ENCODE measurements at regions not wholly inside any gene's neighbourhood (a gene's known extent, or its start where the extent isn't known, plus 50 kb on each side); places are given as distances from the start of the nearest gene placed in this dataset.
"Not testable (repeated sequence)": the region's sequence is repeated elsewhere in the genome, so short reads cannot be mapped to it uniquely, and the experiment has no call there.

DNA sequence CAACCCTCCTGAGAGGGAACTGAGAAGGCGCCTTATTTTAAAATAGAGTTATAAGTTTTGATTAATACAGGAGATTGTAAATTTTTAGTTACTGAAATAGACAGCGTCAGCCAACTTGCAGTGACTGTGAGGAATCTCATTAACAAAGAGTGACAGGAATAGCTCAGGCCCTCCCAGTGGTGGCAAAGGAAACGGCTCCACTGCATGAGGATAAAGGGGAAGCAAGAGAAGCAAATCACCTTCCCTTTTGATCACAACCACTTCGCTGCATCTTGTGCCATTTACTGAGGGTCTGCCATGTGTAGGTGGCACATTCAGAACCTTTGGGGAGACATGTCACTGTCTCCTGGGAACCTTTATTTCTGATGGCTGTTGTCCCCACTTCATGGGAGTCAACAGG lies 612.4 kb upstream of the RAB6C start:
- DNase-seq = no peak

DNA sequence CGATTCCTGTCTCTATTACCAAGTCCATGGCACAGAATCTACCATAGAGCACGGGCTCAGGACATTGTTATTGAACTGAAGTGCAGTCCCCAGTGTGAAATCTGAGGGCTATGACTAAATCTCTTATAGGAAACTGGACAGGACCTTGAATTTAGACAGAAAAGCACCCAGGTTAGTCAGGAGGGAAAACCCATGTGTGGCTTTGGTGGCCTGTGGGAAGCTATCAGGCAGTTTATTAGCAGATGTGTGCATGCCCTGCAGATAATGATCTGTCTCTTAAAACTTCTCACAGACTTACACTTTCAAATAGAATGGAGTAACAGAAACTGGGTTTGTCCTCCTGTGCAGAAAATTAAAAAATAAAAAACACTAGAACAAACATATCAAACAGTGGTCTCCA lies 610.0 kb upstream of the RAB6C start:
- DNase-seq = no peak

DNA sequence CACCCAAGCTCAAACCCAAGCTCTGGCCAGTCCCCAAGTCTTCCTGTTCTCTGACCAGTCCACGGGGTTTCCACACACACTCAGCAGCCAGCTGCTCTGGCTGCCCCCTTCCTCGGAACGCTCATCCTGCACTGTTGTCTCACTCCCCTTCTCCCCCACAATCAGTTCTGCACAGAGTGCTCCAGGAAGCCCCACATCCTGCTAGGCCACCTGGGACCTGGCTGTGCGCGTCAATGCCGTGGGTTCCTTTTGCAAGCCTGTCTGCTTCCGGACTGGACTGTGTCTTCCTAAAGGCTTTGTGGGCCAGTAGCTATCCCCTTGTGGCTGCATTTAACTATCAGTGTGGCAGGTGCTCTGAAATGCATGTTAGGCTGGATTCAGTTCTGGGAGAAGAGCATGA lies 605.0 kb upstream of the RAB6C start:
- no peak for DNase-seq

DNA sequence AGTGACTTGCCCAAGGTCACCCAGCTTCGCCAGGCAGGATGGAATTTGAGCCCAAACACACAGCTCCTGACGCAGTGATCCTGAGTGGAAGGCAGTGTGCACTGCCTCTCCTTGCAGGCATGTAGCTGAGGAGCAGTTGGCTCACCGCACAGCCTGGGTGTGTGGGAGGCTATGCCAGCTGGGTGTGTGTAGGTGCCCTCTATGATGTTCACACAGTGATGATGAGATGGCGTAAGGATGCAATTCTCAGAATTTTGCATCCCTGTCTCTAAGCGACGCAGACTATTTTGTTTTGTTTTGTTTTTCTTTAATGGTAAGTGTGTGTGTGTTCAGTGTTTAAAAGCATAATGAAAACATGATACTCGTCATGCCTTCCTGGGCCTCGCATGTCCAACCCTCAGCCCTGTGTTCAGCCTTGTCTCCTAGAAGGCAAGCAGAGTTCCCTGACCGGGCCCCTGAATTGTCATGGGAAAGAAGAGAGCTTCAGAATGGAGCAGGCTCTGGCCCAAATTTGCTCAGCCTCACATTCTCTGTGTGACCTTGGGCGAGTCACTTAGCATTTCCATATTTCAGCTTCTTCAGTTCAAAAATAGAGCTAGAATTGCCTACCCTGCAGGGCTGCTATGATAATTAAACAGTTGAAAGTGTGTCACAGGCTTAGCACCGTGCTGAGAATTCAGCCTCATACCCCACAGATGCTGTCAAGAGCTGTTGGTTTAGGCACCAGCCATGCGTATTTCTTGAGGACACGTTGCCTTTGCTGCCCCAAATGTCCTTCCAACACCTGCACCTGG lies 603.6 kb upstream of the RAB6C start:
- no peak for DNase-seq

DNA sequence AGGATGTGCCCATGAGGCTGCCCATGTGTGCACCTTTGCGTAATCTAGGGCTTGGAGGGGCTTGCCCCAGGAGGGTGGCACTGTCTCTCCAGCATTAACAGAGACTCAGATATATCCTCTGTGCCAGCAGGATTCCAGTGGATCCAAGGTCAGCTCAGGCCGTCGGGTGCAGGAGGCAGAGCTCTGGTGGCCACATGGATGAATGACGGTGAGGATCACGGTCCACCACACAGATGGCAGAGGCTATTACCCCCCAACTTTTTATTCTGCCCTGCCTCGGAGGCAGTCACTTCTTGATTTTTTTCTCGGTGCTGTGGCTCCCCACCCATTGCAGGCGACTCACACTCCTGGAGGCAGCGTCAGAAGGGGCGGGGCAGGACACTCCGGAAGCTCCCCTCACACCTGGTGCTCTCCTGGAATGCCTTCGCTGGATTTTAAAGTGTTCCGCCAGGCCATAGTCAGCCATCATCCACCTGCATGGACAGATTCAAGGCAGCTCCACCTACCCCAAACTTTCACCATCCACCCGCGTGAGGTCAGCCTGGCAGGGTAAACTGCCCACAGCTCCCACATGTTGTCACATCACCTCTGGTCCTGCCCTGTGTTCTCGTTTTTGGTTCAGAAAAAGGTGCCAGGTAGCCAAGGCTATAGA lies 602.9 kb upstream of the RAB6C start:
- DNase-seq = no peak

DNA sequence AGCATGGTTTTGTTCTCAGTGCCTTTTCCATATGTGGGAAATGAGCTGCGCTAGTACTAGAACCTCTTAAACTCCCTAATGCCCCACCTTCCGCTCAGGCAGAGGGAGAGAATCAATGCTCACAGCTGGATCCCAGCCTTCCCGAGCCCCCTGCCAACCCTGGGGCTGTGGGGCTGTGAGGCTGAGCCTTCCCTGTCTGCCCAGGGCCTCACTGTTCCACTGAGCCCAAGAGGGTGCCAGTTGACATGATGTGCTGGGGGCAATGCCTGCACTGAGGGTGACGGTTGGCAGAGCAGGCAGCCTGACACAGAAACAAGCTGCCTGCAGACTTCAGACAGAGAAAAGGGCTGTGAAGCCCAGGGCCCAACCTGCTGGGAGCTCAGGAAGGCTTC lies 602.4 kb upstream of the RAB6C start:
- no peak for DNase-seq

DNA sequence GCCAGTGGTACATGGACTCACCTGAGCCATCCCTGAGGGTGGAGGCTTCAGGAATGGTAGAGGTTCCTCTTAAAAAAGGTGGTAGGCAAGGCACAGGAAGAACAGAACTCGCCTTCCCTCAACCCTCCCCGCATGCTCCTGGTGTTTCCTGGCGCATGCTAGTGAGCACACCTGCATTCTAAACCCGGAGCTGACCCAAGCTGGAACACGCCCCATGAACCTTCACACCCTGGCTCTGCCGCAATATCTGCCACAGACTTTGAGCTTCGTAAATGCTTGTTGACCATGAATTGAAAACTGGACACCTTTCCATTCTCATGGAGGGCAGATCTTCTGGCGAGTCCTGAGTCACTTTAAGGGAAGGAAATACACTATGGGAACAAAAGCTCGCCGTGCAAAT lies 601.3 kb upstream of the RAB6C start:
- DNase-seq = no peak

DNA sequence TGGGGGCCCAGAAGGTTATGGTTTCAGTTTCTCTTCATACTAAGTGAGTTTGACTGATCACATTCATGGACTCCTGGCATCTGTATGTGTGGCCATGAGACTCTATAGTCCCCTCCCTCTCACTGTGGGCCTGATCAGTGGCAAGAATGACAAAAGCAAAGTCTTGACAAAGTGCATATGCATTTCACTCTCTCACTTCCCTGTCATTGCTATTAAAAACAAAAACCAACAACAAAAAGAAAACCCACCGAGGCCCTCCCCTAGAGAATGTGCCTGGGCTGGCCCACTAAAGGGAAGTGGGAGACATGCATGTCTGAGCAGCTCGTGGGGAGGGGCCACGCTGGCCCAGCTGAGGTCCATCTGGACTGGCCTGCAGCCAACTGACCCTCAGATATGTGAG lies 600.1 kb upstream of the RAB6C start:
- DNase-seq = no peak

DNA sequence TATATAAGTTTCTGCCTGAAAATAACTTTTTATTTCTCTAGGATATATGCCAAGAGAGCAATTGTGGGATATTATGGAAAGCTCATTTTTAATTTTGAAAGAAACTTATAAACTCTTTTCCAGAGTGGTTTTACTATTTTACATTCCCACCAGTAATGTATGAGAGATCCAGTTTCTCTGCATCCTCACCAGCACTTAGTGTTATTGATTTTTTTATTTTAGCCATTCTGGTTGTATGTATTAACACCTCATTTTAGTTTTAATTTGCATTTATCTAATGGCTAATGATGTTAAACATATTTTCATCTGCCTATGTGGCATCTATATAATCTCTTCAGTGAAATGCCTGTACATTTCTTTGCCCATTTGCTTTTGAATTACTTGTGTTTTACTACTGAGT lies 597.7 kb upstream of the RAB6C start:
- DNase-seq = no peak

DNA sequence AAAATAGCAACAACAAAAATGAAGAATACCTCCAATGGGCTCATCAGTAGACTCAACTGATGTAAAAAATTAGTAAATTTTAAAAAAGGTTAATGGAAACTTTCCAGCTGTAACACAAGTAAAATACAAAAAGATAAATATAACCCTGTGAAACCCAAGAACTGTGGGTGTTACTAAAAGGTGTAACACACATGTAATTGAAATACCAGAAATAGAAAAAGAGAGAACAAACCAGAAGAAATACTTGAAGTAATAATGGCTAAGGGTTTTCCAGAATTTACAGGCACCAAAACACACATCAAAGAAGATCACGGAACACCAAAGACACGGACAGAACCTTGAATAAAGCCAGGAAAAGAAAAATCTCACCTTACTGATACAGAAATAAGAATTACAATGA lies 590.6 kb upstream of the RAB6C start:
- no peak for DNase-seq

DNA sequence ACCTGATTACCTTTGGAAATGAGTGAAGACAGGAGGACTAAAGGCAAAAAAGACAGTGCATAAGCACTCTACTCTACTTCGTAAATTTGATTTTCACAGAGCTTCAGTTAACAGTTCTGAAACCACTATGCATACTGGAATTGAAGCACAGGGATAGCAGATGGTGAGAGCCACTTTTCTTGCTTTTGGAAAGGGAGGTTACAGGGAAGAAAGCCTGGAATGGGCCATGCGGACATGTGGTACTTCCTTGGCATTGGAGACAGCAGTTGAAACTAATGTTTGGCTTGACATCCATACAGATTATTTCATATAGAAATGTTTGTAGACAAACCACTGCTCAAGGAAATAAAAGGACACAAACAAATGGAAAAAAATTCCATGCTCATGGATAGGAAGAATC lies 585.6 kb upstream of the RAB6C start:
- no peak for DNase-seq

DNA sequence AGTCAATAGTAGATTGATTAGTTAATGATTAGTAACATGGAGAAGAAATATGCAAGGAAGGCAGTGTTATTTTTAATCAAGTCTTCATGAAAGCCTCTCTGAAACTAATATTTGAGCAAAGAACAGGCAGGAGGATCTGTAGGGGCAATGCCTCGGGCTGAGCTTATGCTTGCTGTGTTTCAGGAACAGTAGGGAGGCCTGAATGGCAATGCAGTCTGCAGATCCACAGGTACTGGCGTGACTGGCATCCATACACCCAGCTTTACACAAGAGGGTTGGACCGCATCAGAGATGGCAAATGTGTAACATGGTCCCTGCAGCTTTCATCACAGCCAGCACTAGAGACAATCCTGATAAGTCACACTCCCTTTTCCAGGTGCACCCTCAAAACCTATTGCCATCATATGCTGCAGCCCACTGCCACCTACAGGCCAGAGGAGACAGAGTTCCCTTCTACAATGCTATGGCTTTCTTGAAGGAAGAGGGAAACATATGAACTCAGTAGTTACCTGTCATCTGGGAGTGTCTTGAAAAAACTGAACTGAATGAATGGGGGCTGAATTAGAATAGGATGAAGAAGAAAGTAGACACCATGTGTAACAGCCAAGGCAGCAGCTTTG lies 582.4 kb upstream of the RAB6C start:
- DNase-seq = no peak

DNA sequence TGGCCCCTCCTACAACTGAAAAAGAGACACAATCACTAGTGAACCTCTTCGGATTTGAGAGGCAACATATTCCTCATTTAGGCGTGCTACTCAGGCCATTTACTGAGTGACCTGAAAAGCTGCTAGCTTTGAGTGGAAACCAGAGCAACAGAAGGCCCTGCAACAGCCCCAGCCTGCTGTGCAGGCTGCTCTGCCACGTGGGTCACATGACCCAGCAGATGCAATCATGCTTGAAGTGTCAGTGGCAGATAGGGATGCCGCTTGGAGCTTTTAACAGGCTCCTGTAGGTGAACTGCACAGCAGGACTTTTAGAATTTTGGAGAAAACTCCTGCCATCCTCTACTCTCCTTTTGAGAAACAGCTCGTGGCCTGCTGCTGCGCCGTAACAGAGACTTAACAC lies 578.6 kb upstream of the RAB6C start:
- no peak for DNase-seq

DNA sequence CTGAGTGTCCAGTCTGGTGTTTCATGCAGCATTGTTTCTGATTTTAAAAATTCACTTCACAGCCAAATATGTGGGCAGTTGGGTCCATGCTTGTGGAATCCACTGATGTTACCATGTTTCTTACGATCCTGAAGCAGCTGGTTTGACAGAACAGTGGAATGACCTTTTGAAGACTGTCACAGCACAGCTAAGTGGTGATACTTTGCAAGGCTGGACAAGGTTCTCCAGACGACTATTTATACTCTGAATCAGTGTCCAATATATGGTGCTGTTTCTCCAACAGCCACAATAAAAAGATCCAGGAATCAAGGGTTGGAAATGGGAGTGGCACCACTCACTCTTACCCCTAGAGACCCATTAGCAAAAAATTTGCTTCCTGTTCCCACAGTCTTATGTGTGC lies 577.4 kb upstream of the RAB6C start:
- DNase-seq = no peak

DNA sequence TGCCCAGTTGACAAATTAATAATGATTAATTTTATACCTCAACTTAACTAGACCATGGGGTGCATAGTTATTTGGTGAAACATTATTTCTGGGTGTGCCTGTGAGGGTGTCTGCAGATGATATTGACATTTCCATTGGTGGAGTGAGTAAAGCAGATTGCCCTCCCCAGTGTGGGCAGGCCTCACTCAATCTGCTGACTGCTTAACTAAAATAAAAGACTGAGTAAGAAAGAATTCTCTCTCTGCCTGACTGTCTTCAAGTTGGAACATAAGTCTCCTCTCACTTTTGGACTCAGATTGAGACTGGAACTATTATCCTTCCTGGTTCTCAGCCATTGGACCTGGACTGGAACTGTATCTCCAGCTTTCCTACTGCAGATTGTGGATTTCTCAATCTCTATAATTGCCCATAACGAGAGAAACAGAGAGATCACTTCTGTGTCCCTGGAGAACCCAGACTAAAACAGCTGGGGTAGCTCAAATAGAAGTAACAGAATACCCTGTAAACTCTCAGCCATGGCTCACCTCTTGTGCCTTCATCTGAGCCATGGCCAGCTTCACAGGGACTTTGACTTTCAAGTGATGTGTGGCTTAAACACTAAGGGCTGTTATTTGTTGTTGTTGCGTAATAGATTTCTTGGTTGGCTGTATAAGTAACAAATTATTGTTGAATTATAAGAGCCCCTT lies 575.3 kb upstream of the RAB6C start:
- no peak for DNase-seq

DNA sequence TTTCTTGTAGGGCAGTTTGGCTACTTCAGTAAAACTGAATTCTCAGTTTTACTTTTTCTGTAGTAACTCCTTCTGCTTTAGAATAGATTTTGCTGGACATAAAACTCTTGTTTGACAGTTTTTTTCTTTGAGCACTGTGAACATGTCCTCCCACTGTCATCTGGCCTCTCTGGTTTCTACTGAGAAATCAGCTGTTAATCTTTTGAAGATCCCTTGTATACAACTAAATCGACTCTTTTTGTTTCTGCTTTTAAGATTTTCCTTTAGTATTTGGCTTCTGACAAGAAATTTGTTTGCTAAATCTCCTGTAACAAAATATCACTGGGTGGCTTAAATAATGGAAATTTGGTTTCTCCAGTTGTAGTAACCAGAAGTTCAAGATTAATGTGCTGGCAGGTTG lies 570.9 kb upstream of the RAB6C start:
- DNase-seq = no peak

DNA sequence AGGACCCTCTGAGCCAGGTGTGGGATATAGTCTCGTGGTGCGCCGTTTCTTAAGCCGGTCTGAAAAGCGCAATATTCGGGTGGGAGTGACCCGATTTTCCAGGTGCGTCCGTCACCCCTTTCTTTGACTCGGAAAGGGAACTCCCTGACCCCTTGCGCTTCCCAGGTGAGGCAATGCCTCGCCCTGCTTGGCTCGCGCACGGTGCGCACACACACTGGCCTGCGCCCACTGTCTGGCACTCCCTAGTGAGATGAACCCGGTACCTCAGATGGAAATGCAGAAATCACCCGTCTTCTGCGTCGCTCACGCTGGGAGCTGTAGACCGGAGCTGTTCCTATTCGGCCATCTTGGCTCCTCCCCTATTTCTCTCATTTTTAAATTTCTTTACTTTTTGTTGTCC lies 562.4 kb upstream of the RAB6C start:
- not testable (repeated sequence) for DNase-seq

DNA sequence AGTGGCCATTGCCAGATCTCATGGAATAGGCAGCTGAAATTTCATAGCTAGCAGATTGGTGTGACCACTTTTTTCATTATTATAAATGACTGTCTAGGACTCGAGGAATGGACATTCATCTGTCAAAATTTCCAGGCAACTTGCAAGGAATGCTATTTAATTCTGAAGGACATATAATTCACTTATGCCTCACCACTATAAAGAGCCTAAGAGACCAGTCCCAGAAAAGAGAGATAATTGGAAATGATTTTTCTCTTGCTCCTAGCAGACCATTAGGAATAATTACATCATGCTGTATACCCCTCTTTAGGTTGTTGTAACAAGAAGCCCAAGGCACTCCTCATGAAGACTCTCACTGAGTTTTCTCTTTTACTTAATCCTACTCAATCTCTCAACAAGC lies 557.4 kb upstream of the RAB6C start:
- no peak for DNase-seq

DNA sequence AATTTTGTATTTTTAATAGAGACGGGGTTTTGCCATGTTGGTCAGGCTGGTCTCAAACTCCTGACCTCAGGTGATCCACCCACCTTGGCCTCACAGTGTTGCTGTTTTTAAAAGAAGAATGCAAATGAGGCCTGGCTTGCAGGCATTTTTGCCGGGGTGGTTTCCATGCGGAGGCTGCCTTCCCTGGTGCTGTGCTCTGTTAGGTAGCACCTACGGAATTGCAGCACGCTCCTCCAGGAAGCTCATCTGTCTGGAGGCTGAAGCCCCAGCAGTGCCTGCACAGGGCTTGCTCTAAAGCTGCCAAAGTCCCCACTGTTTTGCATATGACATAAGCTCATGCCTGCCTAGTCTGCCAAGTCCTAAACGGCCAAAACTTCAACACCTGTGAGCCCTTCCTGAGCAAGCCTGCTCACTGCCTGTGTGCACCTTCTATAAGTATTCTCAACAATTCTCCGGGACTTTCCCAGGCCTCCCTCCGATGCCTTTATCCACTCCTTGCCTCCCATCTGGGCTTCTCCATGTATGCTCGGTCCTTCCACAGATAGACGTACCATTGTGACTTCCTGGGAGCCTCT lies 551.3 kb upstream of the RAB6C start:
- DNase-seq = no peak

DNA sequence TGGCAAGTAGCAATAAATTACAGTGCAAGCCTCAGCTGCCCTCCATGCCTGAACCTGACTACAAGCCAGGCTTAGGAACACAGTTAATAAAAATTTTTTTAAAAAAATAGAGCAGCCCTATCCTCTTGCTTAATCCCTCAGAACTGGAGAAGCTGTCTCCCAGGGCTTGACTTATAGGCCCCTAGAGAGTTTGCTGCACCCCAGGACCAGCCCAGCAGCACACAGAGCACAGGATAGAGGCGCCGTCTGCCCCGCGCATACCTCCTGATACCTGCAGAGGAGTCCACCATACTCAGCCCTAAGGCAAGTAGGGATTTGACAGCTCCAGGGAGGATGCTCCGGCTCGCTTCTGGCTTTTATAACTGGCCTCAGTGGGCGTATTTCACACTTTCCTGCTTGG lies 548.6 kb upstream of the RAB6C start:
- DNase-seq = no peak

DNA sequence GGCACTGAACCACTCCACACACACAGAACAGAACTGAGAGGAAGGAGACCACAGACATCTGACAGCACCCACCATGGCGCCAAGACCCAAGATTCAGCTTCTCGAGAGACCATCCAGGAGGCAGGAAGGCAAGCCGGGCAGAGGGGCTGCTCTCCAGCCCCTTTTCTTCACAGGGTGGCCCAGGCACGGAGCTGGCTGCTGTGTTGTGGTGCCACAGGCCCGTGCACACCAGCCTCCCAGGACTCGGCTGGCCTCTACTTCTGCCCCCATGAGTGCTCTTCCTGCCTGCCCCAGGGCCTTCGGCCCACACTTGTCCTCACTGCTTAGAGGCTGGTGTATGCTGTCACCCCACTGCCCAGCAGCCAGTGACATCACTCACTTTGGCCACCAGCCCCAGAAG lies 547.6 kb upstream of the RAB6C start:
- no peak for DNase-seq

DNA sequence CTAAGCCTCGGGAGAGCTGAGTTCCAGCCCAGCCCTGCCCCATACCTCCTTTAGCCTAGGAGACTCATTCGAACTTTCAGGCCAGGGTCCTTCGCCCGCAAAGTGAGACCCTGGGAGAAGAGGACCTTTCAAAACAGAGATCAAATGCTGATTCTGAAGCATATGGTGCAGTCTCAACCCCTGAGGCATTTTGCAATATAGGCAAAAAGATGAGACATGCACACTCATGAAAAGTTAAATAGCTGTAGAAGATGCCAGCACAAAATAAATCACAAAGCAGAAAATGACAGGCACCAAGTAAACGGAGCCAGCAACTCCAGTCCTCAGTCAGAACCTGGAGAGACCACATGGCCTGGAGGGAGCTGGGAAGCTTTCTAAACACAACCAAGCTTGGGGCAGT lies 542.7 kb upstream of the RAB6C start:
- DNase-seq = no peak

DNA sequence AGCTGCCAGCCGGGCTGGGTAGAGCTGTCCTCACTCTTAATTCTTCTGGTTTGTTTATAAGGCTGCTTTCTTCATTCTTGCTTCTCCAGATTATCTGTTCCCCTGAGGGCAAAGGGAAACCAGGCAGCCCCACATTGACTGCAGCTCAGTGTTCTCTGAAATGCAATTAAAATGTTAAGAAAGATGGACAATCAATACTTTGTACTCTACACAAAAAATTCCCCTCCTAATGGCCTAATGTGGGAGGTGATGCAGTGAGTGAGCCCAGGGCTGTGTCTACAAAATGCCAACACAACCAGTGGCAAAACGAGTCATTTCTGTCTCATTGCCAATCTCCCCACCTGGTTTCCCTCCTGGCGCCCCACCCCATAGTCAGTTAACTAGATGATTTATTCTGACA lies 541.7 kb upstream of the RAB6C start:
- DNase-seq = no peak
